Body of pancreas (tissue), 4 donors: ENCODE measurements at regions not wholly inside any gene's neighbourhood (a gene's known extent, or its start where the extent isn't known, plus 50 kb on each side); places are given as distances from the start of the nearest gene placed in this dataset.

ENCODE experiments used
- ATAC-seq: fragments of 150-250 bp; one replicate; pipeline ENCODE4 v1.9.1; 2016
- DNase-seq, 4 donors: peaks; one replicate each; pipeline ENCODE4 v3.0.0-alpha.2; 2019
- H3K27ac ChIP-seq, 4 donors: fragments of 200-600 bp; sonication (generic); 1 replicate in 3 of 4; 2 replicates in 1 of 4; pipeline versions ENCODE4 v1.5.1 to v1.6.1; 2016 to 2019; ENCODE audit warnings: mild to moderate bottlenecking in 1 of 4, mixed read lengths in 1 of 4, moderate library complexity in 1 of 4
- H3K27me3 ChIP-seq, 2 donors: fragments of 200-600 bp; sonication (generic); one replicate each; pipeline ENCODE4 v1.6.0; 2016; ENCODE audit warnings: mild to moderate bottlenecking in 1 of 2
- H3K36me3 ChIP-seq, 2 donors: fragments of 200-600 bp; sonication (generic); replicated peaks in 1 of 2; 2 replicates each; pipeline ENCODE4 v1.5.1; 2016; ENCODE audit warnings: low read depth in 2 of 2; ENCODE audit not compliant: insufficient read depth in 1 of 2
- H3K4me1 ChIP-seq: fragments of 200-600 bp; sonication (generic); one replicate; pipeline ENCODE4 v1.6.0; 2016
- H3K4me3 ChIP-seq, 2 donors: fragments of 200-600 bp; sonication (generic); 1 replicate in 1 of 2; 2 replicates in 1 of 2; pipeline ENCODE4 v1.5.1; 2016 to 2019
- H3K9me3 ChIP-seq, 3 donors: fragments of 200-600 bp; sonication (generic); 1 replicate in 2 of 3; 2 replicates in 1 of 3; pipeline ENCODE4 v1.5.1; 2016
- POLR2A ChIP-seq, 3 donors: fragments of 450-650 bp; IDR thresholded peaks; one replicate each; pipeline ENCODE4 v1.6.1; 2016; ENCODE audit warnings: antibody characterized with exemption in 3 of 3, mild to moderate bottlenecking in 2 of 3
- WGBS, 2 donors: methylation state at CpG; one replicate each; pipeline ENCODE4 v1.1.5; 2017; 5-methylcytosine and 5-hydroxymethylcytosine counted together
- intact Hi-C: fragments of 100-400 bp; cut with DNase I; formaldehyde crosslinking; loops from one replicate; pipeline ENCODE4 v1.15.1; 2023
- TF ChIP-seq, protein P1 (sequence below), 7 experiments: fragments of 450-650 bp in 4 of 7; fragments of 200-600 bp in 3 of 7; sonication (generic) in 3 of 7; IDR thresholded peaks; one replicate each; pipeline ENCODE4 v1.5.1; 2016 to 2019; ENCODE audit warnings: antibody characterized with exemption in 7 of 7

DNA sequence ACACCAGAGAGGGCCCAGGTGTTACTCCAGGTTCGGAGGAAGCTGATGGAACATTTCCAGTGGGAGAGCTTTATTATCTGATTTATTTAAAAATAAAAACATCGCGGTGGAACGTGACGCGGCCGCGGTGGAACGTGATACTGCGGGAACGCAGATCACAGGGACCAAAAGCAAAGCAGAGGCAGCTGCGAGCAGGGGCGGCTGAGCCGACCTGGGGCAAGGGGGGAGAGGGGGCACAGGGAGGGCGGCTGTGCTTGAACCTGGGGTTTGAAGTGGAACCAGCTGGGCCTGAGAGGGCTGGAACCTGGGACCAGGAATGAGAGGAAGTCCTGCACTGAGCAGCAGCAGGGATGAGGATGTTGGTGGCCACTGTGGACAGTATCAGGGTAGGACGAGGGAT, 583.5 kb upstream of the SALL3 start:
- ATAC-seq (no peak), DNase-seq (no peak)
- H3K4me3 ChIP-seq = no peak overlapping the region
- no peaks in the 10 kb centered on the region for H3K9me3 ChIP-seq
- no peaks in the 10 kb centered on the region for H3K27me3 ChIP-seq
- no peaks in the 10 kb centered on the region for H3K4me1 ChIP-seq
- no peaks in the 10 kb centered on the region for H3K36me3 ChIP-seq
- intact Hi-C loops = no loop called here
- WGBS, 2 donors = 75 to 81% methylated on average over 16 of the region's 16 CpGs
- TF ChIP-seq, protein P1, sequence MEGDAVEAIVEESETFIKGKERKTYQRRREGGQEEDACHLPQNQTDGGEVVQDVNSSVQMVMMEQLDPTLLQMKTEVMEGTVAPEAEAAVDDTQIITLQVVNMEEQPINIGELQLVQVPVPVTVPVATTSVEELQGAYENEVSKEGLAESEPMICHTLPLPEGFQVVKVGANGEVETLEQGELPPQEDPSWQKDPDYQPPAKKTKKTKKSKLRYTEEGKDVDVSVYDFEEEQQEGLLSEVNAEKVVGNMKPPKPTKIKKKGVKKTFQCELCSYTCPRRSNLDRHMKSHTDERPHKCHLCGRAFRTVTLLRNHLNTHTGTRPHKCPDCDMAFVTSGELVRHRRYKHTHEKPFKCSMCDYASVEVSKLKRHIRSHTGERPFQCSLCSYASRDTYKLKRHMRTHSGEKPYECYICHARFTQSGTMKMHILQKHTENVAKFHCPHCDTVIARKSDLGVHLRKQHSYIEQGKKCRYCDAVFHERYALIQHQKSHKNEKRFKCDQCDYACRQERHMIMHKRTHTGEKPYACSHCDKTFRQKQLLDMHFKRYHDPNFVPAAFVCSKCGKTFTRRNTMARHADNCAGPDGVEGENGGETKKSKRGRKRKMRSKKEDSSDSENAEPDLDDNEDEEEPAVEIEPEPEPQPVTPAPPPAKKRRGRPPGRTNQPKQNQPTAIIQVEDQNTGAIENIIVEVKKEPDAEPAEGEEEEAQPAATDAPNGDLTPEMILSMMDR (IDR thresholded peaks at IDR 0.05) = no peak
- TF ChIP-seq POLR2A (IDR thresholded peaks at IDR 0.05) = no peak
- no peak overlapping the region for H3K27ac ChIP-seq

DNA sequence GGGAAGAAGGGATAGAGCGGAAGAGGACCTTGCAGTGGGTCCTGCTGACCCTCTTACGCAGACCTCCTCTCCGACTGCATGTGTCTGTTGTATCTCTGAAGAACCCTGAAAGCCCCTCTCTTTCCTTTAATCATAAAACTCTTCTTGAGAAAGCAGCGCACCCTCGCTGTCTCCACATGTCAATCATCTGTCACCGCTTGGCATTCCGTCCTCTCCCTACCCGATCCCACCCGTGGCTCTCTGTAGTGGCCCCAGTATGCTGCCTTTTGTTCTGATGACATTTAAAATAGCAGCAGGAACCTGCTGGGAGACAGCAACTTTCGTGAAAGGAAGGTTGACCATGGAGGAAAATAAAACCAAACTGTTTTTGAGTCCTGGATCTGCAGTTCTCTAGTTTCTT, 582.9 kb upstream of the SALL3 start:
- Histone ChIP-seq H3K4me1 (no peaks in the 10 kb centered on the region), H3K36me3 (no peaks in the 10 kb centered on the region), H3K9me3 (no peaks in the 10 kb centered on the region), H3K4me3 (no peak overlapping the region), H3K27me3 (no peaks in the 10 kb centered on the region), H3K27ac (no peak overlapping the region)
- intact Hi-C loops = no loop called here
- TF ChIP-seq POLR2A (IDR thresholded peaks at IDR 0.05) = no peak
- TF ChIP-seq, protein P1 (IDR thresholded peaks at IDR 0.05) = no peak
- no peak for ATAC-seq
- 76 to 78% methylated on average over 10 of the region's 10 CpGs for WGBS, 2 donors
- no peak for DNase-seq

DNA sequence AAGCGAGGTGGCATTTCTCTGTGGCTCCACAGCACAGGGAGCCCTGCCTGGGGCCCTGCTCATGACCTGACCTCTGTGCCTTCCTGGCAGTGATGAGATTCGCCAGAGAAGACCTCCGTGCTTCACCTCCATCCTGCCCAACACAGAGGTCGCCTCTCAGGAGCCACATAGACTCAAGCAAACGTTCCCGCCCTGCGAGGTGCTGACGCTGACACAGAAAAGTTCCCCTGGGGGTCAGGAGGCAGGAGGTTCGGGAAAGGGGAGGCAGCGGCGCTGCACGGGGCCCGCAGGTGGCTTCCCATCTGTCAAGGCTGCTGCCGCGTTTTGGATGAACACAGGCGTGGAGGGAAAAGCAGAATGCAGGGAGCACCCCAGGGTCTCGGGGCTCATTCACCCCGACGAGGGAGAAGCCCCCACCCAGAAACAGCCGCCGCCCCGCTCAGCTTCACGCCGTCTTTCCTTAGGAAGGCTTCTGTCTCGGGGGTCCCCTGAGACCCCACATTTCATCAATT, 579.6 kb upstream of the SALL3 start:
- H3K27ac ChIP-seq = no peak overlapping the region
- H3K4me1 ChIP-seq = no peaks in the 10 kb centered on the region
- H3K36me3 ChIP-seq = no peaks in the 10 kb centered on the region
- H3K4me3 ChIP-seq = no peak overlapping the region
- 61 to 74% methylated on average over 15 to 22 of the region's 25 CpGs for WGBS, 2 donors
- H3K27me3 ChIP-seq = no peaks in the 10 kb centered on the region
- ATAC-seq (no peak), DNase-seq (no peak)
- intact Hi-C loops = no loop called here
- no peaks in the 10 kb centered on the region for H3K9me3 ChIP-seq
- TF ChIP-seq, protein P1 (IDR thresholded peaks at IDR 0.05) = no peak
- no peak for TF ChIP-seq POLR2A (IDR thresholded peaks at IDR 0.05)

DNA sequence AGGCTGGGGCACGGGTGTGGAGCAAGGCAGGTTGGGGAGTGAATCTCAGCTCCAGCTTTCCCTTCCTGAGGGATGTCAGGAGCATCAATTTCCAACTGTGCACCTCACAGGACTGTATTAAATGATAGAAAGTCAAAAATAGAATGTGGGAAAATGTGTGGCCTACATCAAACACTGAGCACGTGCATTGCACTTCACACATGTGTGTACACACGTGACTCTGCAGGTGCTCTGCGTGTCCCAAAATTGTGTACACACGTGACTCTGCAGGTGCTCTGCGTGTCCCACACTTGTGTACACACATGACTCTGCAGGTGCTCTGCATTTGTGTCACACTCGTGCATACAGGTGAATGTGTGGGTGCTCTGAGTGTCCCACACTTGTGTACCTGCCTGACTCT, 577.2 kb upstream of the SALL3 start:
- Histone ChIP-seq H3K27ac (no peak overlapping the region), H3K27me3 (no peaks in the 10 kb centered on the region), H3K9me3 (no peaks in the 10 kb centered on the region), H3K36me3 (no peaks in the 10 kb centered on the region), H3K4me1 (peaks cover 4% of the 10 kb centered on the region), H3K4me3 (no peak overlapping the region)
- intact Hi-C loops = no loop called here
- TF ChIP-seq POLR2A (IDR thresholded peaks at IDR 0.05) = no peak
- TF ChIP-seq, protein P1 (IDR thresholded peaks at IDR 0.05) = no peak
- no peak for ATAC-seq
- 58 to 71% methylated on average over 7 of the region's 7 CpGs for WGBS, 2 donors
- no peak for DNase-seq

DNA sequence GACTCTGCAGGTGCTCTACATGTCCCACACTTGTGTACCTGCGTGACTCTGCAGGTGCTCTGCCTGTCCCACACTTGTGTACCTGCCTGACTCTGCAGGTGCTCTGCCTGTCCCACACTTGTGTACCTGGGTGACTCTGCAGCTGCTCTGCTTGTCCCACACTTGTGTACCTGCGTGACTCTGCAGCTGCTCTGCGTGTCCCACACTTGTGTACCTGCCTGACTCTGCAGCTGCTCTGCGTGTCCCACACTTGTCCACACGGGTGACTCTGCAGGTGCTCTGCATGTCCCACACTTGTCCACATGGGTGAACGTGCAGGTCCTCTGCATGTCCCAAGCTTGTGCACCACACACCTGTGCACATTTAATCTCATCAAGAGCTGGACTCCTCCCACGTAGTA, 576.7 kb upstream of the SALL3 start:
- no peak overlapping the region for H3K27ac ChIP-seq
- TF ChIP-seq, protein P1 (IDR thresholded peaks at IDR 0.05) = no peak
- no peaks in the 10 kb centered on the region for H3K27me3 ChIP-seq

More for the DNA sequence above, 576.7 kb upstream of the SALL3 start:
- intact Hi-C loops = no loop called here
- H3K36me3 ChIP-seq = no peaks in the 10 kb centered on the region
- no peak for DNase-seq
- H3K4me3 ChIP-seq = no peak overlapping the region
- 43 to 48% methylated on average over 2 to 7 of the region's 7 CpGs for WGBS, 2 donors
- no peaks in the 10 kb centered on the region for H3K9me3 ChIP-seq
- peaks cover 6% of the 10 kb centered on the region for H3K4me1 ChIP-seq
- no peak for ATAC-seq
